ENCODE measurements at regions not wholly inside any gene's neighbourhood (a gene's known extent, or its start where the extent isn't known, plus 50 kb on each side); places are given as distances from the start of the nearest gene placed in this dataset.

GRCh38 chr5:34563931-34564709, 92.0 kb upstream of the RAI14 start:
- no peak for TF ChIP-seq CTCF (IDR thresholded peaks at IDR 0.05; ENCODE audit: low read depth, low read length)
- no peak for TF ChIP-seq EZH2phosphoT487 (IDR thresholded peaks at IDR 0.05; ENCODE audit: low read depth)

Measured in OCI-LY3 (cell line).